HG03342 (cell line): ENCODE measurements at regions not wholly inside any gene's neighbourhood (a gene's known extent, or its start where the extent isn't known, plus 50 kb on each side); places are given as distances from the start of the nearest gene placed in this dataset.
"Not testable (repeated sequence)": the region's sequence is repeated elsewhere in the genome, so short reads cannot be mapped to it uniquely, and the experiment has no call there.

Experiments used
- ATAC-seq: cut with Tn5 transposase; IDR thresholded peaks from one replicate; pipeline ENCODE4 v1.9.1; 2021; ENCODE audit warnings: mild to moderate bottlenecking, moderate library complexity; ENCODE audit not compliant: unreplicated experiment

- ATAC-seq, result no peak
Observed at GRCh38 chr6:67812125-67812524, 823.0 kb upstream of the ADGRB3 start.

GRCh38 chr6:67811239-67812037, 823.6 kb upstream of the ADGRB3 start:
- no peak for ATAC-seq

DNA sequence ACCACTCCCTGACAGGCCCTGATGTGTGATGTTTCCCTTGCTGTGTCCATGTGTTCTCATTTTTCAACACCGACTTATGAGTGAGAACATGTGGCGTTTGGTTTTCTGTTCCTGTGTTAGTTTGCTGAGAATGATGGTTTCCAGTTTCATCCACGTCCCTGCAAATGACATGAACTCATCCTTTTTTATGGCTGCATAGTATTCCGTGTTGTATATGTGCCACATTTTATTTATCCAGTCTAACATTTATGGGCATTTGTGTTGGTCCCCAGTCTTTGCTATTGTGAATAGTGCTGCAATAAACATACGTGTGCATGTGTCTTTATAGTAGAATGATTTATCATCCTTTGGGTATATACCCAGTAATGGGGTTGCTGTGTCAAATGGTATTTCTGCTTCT, 830.3 kb upstream of the ADGRB3 start:
- ATAC-seq, result not testable (repeated sequence)

DNA sequence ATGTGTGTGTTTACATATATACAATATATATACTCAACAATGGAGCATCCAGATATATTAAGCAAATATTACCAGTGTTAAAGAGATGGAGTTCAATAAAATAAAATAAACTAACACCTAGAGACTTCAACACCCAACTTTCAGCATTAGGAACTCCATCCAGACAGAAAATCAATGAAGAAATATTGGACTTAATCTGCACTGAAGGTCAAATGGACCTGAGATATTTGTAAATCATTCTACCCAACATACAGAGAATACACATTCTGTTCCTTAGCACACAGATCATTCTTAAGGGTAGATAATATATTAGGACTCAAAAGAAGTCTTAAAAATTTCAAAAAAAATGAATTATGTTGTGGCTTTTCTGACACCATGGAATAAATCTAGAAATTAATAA, 832.3 kb upstream of the ADGRB3 start:
- no peak for ATAC-seq

DNA sequence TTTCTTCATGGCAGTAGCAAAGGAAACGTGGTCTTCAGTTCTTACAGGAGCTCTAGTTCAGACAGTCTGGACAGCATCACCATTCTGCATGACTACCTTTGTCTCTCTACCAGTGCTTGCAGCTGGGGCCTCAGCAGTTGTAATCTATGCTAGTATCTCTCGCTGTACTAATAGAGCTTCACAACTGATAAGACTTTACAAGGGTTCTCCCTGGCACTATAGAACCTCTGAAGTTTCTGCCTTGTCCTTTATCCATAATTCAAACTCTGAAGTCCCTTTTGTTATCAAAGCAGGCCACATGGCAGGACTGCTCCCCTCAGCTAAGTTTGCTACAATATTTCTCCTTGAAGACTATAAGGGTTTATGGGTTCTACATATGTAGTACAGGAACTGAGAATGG, 842.1 kb upstream of the ADGRB3 start:
- ATAC-seq, result no peak

- ATAC-seq, result no peak
Observed at GRCh38 chr6:67790569-67790968, 844.5 kb upstream of the ADGRB3 start.

DNA sequence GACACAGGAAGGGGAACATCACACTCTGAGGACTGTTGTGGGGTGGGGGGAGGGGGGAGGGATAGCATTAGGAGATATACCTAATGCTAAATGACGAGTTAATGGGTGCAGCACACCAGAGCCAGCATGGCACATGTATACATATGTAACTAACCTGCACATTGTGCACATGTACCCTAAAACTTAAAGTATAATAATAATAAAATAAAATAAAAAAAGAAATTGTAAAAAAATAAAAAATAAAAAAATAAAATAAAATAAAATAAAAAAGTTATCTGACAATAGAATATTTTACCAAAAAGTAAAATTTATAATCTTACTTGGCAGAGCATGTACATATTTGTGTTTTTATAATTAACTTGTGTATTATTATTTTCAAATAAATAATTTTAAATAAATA, 848.0 kb upstream of the ADGRB3 start:
- not testable (repeated sequence) for ATAC-seq

DNA sequence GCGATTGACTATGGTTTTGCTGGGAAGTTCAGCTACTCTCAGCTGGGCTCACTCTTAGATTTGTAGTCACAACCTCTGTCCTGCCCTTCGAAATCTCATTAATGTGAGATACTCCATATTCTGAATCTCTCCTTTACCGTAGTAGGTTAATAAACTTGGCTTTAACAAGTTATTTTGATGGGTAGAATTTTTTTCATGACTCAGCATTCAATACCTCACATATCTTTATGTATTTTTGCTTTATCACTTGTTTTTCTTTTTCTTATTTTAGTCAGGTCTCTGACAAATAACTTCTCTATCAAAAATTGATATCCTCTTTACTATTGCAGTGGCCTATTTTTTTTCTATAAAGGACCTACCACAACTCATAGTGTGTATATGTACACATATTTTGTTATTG, 855.2 kb upstream of the ADGRB3 start:
- no peak for ATAC-seq

DNA sequence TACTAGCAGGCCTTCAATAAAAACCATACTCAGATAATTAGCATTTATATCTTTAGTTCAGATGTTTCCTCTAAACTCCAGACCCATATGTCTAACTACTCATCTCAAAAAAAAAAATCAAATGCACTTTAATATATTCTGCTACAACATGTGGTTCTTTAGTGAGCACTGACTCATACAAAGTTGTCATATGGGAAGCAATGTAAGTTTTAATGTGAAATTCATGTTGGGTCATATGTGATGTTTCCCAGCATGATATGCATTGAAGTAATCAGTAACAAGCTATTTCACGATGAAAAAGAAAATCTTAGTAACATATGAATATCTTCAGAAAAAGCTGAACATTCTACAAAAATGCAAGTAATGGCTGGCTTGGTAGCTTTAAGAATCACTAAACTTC, 859.7 kb upstream of the ADGRB3 start:
- no peak for ATAC-seq

GRCh38 chr6:67768972-67769371, 866.1 kb upstream of the ADGRB3 start:
- peak; percentile 81 for ATAC-seq

DNA sequence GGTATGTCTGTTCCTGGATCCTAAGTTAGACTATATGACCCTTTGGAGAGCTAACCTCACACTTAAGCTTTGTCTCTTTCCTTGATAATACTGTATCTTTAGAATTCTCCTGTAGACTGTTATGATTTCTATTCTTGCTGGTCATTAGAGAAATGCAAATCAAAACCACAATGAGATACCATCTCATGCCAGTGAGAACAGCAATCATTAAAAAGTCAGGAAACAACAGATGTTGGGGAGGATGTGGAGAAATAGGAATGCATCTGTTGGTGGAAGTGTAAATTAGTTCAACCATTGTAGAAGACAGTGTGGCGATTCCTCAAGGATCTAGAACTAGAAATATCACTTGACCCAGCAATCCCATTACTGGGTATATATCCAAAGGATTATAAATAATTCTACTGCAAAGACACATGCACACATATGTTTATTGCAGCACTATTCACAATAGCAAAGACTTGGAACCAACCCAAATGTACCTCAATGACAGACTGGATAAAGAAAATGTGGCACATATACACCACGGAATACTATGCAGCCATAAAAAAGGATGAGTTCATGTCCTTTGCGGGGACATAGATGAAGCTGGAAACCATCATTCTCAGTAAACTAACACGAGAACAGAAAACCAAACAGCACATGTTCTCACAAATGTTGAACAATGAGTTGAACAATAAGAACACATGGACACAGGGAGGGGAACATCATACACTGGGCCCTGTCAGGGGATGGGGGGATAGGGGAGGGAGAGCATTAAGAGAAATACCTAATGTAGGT, 867.8 kb upstream of the ADGRB3 start:
- not testable (repeated sequence) for ATAC-seq

DNA sequence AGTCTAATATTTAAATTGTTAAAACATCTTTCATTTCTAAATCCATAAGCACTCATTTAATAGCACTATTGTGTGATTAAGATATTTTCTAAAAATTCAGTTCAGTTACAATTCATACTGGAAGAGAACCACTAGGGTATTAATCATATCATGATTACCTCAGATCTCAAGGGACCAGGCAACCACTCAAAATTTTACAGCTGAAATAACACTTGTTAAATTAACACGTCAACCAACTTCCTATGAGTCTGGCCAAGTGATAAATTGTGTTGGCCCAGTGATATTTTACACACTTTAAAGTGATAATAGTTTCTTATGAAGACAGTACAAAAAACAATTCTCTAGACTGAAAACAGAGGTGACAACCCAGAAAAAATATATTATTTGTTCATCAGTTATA, 869.0 kb upstream of the ADGRB3 start:
- no peak for ATAC-seq

DNA sequence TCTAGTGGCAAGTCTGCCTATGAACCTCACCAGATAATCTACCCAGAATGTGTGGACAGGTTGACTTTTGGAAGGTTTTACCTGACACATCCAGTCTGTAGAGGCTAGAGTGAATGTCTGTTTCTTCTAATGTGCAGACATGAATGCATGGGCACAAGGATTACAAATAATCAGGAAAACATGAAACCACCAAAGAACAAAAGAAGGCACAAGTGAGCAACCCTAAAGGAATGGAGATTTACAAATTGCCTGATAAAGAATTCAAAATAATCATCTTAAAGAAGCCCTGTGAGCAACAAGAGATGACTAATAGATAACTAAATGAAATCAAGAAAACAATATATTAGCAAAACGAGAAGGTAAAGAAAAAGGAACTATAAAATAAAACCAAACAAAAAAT, 876.1 kb upstream of the ADGRB3 start:
- ATAC-seq, result no peak

DNA sequence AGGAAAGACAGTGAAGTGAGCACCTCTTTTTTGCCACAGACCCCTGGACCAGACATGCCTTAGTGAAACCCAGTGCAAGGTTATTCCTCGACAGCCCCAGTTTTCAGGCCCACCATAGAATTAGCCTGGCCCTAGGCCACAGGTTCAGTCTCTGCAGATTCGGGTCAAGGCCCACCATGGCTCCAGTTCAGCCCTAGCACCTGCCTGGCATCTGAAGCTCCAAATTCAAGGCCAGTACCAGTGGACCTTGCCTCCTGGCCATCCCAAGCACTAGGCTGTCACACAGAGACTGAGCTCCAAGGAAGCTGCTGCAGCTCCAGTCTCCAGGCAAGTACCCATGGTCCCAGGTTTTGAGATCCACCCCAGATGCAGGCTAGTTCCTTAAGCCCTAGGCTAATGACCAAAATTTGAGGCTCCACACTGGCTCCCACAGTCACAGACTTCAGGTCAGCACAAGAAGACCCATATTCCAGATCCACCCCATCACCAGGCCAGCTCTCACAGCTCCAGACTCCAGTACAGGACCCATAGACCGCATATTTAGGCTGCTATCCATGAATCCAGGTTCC, 877.5 kb upstream of the ADGRB3 start:
- no peak for ATAC-seq

GRCh38 chr6:67748521-67748920, 886.6 kb upstream of the ADGRB3 start:
- no peak for ATAC-seq

GRCh38 chr6:67736816-67737215, 898.3 kb upstream of the ADGRB3 start:
- no peak for ATAC-seq

DNA sequence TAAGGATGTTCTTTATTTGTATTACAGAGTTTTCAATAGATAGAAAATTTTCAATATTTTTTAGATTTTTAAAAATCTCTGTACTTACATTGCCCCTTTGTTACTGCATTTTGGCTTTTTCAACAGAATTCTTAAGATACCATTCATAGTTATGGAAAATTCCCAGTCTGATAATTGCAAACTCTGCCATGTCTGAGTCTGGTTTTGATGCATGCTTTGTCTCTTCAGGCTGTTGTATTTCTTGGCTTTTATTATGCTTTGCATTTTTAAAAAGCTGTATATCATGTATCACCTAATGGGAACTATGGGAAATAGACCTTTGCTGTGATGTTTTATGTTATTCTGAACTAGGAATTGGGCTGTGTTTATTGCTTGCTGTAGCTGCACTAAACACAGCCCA, 898.9 kb upstream of the ADGRB3 start:
- no peak for ATAC-seq

- ATAC-seq, result no peak
Observed at GRCh38 chr6:67735623-67736022, 899.5 kb upstream of the ADGRB3 start.

DNA sequence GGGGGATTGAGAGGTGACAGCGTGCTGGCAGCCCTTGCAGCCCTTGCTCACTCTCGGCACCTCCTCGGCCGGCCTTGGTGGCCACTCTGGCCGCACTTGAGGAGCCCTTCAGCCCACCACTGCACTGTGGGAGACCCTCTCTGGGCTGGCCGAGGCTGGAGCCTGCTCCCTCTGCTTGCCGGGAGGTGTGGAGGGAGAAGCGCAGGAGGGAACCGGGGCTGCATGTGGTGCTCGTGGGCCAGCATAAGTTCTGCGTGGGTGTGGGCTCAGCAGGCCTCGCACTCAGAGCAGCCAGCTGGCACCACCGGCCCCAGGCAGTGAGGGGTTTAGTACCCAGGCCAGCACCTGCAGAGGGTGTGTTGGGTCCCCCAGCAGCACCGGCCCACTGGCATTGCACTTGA, 912.2 kb upstream of the ADGRB3 start:
- ATAC-seq, result no peak

DNA sequence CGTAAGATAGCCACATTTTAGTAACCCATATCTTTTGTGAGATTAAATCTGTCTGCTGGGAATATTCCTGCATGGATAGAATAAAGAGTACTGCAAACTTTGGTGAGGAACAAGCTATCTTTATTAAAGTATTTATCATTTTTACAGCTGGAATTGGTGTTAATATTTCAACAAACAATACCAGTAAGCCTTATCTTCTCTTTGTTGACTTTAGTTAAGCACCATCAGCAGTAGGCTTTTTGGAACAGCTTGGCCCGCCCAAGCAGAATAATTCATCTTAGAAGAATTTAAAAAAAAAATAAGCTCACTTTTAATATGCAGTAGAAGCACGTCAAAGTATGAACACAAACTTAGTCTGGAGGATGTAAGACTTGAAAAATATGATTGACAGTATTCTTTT, 917.8 kb upstream of the ADGRB3 start:
- no peak for ATAC-seq

DNA sequence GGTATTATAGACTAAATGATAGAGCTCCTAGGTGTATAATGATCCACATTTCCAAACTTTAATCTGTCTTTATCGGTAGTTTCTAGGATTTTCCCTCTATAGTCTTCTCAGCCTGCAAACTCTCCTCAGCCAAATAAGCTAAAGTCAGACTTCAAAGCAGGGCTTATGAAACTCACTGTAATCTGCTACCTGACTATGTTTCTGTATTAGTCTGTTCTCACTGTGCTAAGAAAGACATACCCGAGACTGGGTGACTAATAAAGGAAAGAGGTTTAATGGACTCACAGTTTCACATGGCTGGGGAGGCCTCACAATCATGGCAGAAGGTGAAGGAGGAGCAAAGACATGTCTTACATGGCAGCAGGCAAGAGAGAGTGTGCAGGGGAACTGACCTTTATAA, 928.7 kb upstream of the ADGRB3 start:
- ATAC-seq, result no peak

DNA sequence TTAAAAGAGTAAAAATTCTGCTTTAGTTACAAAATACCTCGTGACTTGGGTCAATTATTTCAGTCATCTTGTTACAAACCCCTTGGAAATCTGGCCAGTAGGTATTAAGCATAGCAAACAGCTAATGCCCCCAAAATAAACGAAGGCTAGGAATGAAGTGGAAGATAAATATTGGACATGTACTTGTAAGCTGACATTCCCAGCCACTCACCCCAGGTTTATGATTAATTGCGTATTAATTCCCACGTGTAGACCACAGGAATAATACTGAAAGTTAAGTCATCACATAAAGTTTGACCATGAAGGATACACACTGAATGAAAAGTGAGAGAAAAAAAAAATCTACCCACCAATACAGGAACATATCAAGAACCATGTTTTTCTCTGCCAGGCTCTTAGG, 936.5 kb upstream of the ADGRB3 start:
- no peak for ATAC-seq
